ENCODE measurements at regions not wholly inside any gene's neighbourhood (a gene's known extent, or its start where the extent isn't known, plus 50 kb on each side); places are given as distances from the start of the nearest gene placed in this dataset.
"Not testable (repeated sequence)": the region's sequence is repeated elsewhere in the genome, so short reads cannot be mapped to it uniquely, and the experiment has no call there.

DNA sequence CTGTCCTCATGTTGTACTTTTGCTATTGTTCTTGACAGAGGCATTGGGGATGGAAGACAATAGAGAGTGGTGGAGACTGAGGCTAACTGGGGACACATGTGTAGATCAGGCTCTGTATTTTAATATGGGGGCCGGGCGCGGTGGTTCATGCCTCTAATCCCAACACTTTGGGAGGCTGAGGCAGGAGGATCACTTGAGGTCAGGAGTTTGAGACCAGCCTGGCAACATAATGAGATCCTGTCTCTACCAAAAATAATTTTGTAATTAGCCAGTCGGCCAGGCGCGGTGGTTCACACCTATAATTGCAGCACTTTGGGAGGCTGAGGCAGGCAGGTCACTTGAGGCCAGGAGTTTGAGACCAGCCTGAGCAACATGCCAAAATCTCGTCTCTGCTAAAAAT is 72.5 kb upstream of the FOXK1 start:
- H3K27ac Mint-ChIP-seq: peak overlapping the region in 1 of 10 donors; percentile 80
- POLR2A ChIA-PET: interaction anchor here (0.7 kb wide), 1 partner anchor 132 kb away, joined by 3 read pairs; no protein-coding TSS in a partner anchor
- not testable (repeated sequence) for H3K4me3 Mint-ChIP-seq, ATAC-seq, DNase-seq, H3K9me3 Mint-ChIP-seq, H3K36me3 Mint-ChIP-seq
- H3K27me3 Mint-ChIP-seq: peaks cover 0 to 10% (median 4%) of the 10 kb centered on the region in 5 donors
- H3K4me1 Mint-ChIP-seq: peaks cover 6 to 14% (median 12%) of the 10 kb centered on the region in 4 donors

- Mint-ChIP-seq H3K9me3 (no peaks in the 10 kb centered on the region), H3K4me1 (peaks cover 6 to 14% (median 12%) of the 10 kb centered on the region in 4 donors), H3K27ac (peak overlapping the region in 2 of 10 donors; percentile 54 to 74), H3K4me3 (no peak overlapping the region), H3K36me3 (no peaks in the 10 kb centered on the region), H3K27me3 (peaks cover 0 to 10% (median 4%) of the 10 kb centered on the region in 5 donors)
- POLR2A ChIA-PET: no interaction called here
- DNase-seq: peak in 9 of 10 donors; percentile 38 to 76 (median 62)
- ATAC-seq: peak; percentile 79 to 94
Observed at GRCh38 chr7:4610768-4611467, 71.2 kb upstream of the FOXK1 start.

- Mint-ChIP-seq H3K27me3 (peaks cover 0 to 6% (median 0%) of the 10 kb centered on the region in 5 donors), H3K27ac (peak overlapping the region in 1 of 10 donors; percentile 7), H3K4me3 (no peak overlapping the region), H3K9me3 (no peaks in the 10 kb centered on the region), H3K4me1 (peaks cover 6 to 14% (median 12%) of the 10 kb centered on the region in 4 donors), H3K36me3 (no peaks in the 10 kb centered on the region)
- POLR2A ChIA-PET: no interaction called here
- no peak for DNase-seq
- ATAC-seq: no peak
Observed at GRCh38 chr7:4612237-4612636, 69.9 kb upstream of the FOXK1 start.

GRCh38 chr7:4612939-4613841 is 68.9 kb upstream of the FOXK1 start:
- POLR2A ChIA-PET: interaction anchor here (0.9 kb wide), 1 partner anchor 29 kb away, joined by 4 read pairs; no protein-coding TSS in a partner anchor
- H3K27me3 Mint-ChIP-seq: peaks cover 0 to 6% (median 0%) of the 10 kb centered on the region in 5 donors
- peak overlapping the region in 4 of 10 donors; percentile 41 to 75 (median 48) for H3K27ac Mint-ChIP-seq
- H3K4me3 Mint-ChIP-seq: peak overlapping the region; percentile 44 to 79 (median 66)
- ATAC-seq: no peak
- no peak for DNase-seq
- no peaks in the 10 kb centered on the region for H3K9me3 Mint-ChIP-seq
- peaks cover 6 to 14% (median 12%) of the 10 kb centered on the region in 4 donors for H3K4me1 Mint-ChIP-seq
- H3K36me3 Mint-ChIP-seq: no peaks in the 10 kb centered on the region

DNA sequence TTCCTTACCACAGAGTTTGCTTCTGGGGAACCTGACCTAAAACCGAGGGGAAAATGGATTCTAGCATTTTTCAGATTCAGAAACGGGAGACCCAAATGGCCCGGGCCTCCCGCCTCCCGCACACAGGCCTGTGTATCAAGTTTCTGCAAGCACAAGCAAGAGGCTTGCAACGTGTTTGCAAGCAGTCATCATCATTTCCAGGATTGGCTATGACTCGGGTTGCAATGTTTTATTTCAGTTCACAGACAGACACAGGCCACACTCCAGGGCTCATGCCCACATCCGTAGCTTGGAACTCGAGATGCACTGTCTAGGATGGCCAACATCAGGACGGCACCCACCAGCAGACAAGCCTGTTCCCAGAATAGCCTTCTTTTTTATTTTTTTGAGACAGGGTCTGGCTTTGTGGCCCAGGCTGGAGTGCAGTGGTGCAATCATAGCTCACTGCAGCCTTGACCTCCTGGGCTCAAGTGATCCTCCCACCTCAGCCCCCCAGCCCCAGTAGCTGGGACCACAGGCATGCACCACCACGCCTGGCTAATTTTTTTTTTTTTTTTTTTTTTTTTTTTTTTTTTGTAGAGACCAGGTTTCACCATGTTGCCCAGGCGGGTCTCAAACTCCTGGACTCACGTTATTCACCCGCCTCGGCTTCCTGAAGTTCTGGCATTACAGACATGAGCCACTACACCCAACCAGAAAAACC is 68.1 kb upstream of the FOXK1 start:
- H3K27ac Mint-ChIP-seq: peak overlapping the region in 1 of 10 donors; percentile 49
- ATAC-seq: no peak
- POLR2A ChIA-PET: no interaction called here
- H3K4me1 Mint-ChIP-seq: peaks cover 6 to 16% (median 12%) of the 10 kb centered on the region in 4 donors
- no peaks in the 10 kb centered on the region for H3K36me3 Mint-ChIP-seq
- H3K9me3 Mint-ChIP-seq: no peaks in the 10 kb centered on the region
- no peak for DNase-seq
- H3K27me3 Mint-ChIP-seq: peaks cover 0 to 4% (median 0%) of the 10 kb centered on the region in 5 donors
- H3K4me3 Mint-ChIP-seq: peak overlapping the region in 7 of 10 donors; percentile 46 to 75 (median 58)

GRCh38 chr7:4616116-4616515 is 66.0 kb upstream of the FOXK1 start:
- no peak overlapping the region for H3K4me3 Mint-ChIP-seq
- peaks cover 7 to 25% (median 16%) of the 10 kb centered on the region in 4 donors for H3K4me1 Mint-ChIP-seq
- no peak overlapping the region for H3K27ac Mint-ChIP-seq
- POLR2A ChIA-PET: no interaction called here
- H3K27me3 Mint-ChIP-seq: peaks cover 0 to 2% (median 0%) of the 10 kb centered on the region in 5 donors
- ATAC-seq (no peak), DNase-seq (no peak)
- no peaks in the 10 kb centered on the region for H3K9me3 Mint-ChIP-seq
- H3K36me3 Mint-ChIP-seq: no peaks in the 10 kb centered on the region

DNA sequence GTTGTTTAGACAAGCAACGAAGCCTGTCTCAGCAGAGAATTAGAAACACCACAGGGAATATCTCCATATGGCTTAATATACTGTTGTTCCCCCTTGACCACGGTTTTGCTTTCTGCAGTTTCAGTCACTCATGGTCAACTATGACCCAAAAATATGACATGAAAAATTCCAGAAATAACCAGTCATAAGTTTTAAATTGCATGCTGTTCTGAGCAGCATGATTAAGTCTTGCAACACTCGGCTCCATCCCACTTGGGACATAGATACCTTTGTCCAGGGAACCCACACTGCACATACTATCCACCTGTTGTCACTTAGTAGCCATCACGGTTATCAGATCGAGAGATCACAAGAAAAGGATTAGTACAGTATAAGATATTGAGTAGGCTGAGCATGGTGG is 60.7 kb upstream of the FOXK1 start:
- POLR2A ChIA-PET: no interaction called here

GRCh38 chr7:4626318-4626845 is 55.7 kb upstream of the FOXK1 start:
- Mint-ChIP-seq H3K4me3 (no peak overlapping the region), H3K27me3 (no peaks in the 10 kb centered on the region), H3K27ac (no peak overlapping the region), H3K9me3 (peaks cover 0 to 14% (median 5%) of the 10 kb centered on the region in 9 donors), H3K4me1 (peaks cover 0 to 4% (median 2%) of the 10 kb centered on the region in 4 donors), H3K36me3 (peaks cover 0 to 8% (median 3%) of the 10 kb centered on the region in 3 donors)
- POLR2A ChIA-PET: no interaction called here
- ATAC-seq: no peak
- DNase-seq: no peak

More for the DNA sequence above, 60.7 kb upstream of the FOXK1 start:
- H3K4me3 Mint-ChIP-seq: no peak overlapping the region
- H3K9me3 Mint-ChIP-seq: peaks cover 0 to 16% (median 5%) of the 10 kb centered on the region in 9 donors
- DNase-seq (no peak), ATAC-seq (no peak)
- H3K27ac Mint-ChIP-seq: no peak overlapping the region
- H3K27me3 Mint-ChIP-seq: no peaks in the 10 kb centered on the region
- peaks cover 0 to 8% (median 3%) of the 10 kb centered on the region in 3 donors for H3K36me3 Mint-ChIP-seq
- peaks cover 0 to 14% (median 7%) of the 10 kb centered on the region in 4 donors for H3K4me1 Mint-ChIP-seq

DNA sequence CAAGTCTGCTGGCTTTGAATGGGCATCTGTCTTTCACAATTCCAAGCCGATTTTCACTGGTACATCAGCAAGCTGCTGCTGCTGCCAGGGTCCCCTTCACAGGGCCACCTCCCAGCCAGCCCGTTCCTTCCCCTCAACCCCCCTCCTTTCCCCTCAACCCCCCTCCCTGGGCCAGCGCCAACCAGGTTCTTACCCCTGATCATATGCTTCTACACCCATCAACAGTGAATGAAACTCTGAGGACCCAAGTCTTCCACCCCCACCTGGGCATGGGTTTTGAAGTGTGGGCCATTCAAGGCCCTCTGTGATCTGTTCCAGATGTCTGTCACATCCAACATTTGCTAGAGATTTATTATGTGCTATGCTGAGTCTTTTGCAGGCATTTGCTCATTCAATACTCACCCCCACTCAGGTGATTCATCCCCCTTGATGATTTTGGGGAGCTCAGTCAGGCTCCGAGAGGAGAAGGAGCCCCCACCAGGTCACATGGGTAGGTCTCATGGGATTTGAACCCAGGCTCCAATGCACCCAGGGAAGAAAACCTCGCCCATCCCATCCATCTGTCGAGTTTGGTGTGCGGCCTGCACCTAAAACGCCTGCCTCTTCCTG is 52.7 kb upstream of the FOXK1 start:
- H3K27ac Mint-ChIP-seq: no peak overlapping the region
- H3K4me1 Mint-ChIP-seq: peaks cover 0 to 4% (median 2%) of the 10 kb centered on the region in 4 donors
- H3K4me3 Mint-ChIP-seq: no peak overlapping the region
- POLR2A ChIA-PET: interaction anchor here (0.6 to 0.7 kb wide), 2 partner anchors 117 to 381 kb away, joined by 3 to 6 read pairs; no protein-coding TSS in a partner anchor
- ATAC-seq (no peak), DNase-seq (no peak)
- peaks cover 0 to 7% (median 2%) of the 10 kb centered on the region in 5 donors for H3K27me3 Mint-ChIP-seq
- no peaks in the 10 kb centered on the region for H3K36me3 Mint-ChIP-seq
- H3K9me3 Mint-ChIP-seq: peaks cover 0 to 2% (median 0%) of the 10 kb centered on the region in 9 donors

DNA sequence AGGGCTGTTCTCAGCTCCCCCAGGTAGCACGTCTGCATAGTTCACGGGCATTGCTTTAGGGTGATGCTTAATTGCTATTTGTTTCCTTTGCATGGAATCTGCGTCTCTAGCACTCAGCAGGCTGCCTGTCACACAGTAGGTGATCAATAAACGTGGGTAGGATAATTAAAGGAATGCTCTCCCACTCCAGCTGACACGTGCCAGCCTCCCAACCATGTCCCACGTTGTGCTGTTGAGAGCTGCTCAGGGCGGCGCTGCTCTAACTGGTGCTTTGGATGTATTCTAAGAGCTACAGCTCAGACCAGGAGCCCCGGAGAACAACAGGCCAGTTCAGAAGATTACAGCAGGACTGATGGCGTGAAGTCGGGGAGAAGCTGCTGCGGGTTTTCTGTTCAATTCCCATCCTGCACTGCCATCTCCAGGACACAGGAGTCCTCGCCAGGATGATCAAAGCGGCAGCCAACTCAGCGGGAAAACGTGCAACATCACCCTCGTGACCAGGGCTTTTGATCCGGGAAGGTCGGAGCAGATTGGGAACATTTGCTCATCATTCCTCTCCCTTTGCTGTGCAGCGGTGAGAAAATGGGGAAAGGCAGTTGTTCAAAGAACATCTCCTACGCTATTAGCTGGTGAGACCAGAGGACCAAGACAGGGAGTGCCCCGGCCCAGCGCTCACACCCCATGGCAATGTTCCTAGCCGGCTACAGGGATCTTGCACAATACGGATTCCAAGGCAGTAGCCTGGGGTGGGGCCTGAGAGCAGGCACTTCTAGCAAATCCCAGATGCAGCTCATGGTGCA is 50.5 kb upstream of the FOXK1 start:
- Mint-ChIP-seq H3K4me3 (no peak overlapping the region), H3K4me1 (no peaks in the 10 kb centered on the region), H3K27me3 (peaks cover 0 to 7% (median 2%) of the 10 kb centered on the region in 5 donors), H3K27ac (peak overlapping the region in 1 of 10 donors; percentile 12), H3K9me3 (no peaks in the 10 kb centered on the region), H3K36me3 (no peaks in the 10 kb centered on the region)
- DNase-seq (no peak), ATAC-seq (no peak)
- POLR2A ChIA-PET: interaction anchor here (0.6 kb wide), 1 partner anchor 401 kb away, joined by 3 read pairs; no protein-coding TSS in a partner anchor

All from naive thymus-derived CD8-positive, alpha-beta T cell (primary cell).